Left ventricle myocardium inferior (tissue), 1 donor: ENCODE measurements at regions not wholly inside any gene's neighbourhood (a gene's known extent, or its start where the extent isn't known, plus 50 kb on each side); places are given as distances from the start of the nearest gene placed in this dataset.
A peak's percentile ranks its signal among the peaks of the same experiment; 100 is the strongest.

ENCODE experiments used
- DNase-seq: peaks from one replicate; pipeline ENCODE4 v3.0.0-alpha.2; 2020
- H3K27ac ChIP-seq: fragments of 200-600 bp; replicated peaks from 2 replicates; pipeline ENCODE4 v1.8.0; 2021
- H3K27me3 ChIP-seq: fragments of 200-600 bp; 2 replicates; pipeline ENCODE4 v1.8.0; 2021; ENCODE audit warnings: low read depth
- H3K36me3 ChIP-seq: fragments of 200-600 bp; 2 replicates; pipeline ENCODE4 v1.8.0; 2021
- H3K4me1 ChIP-seq: fragments of 200-600 bp; 2 replicates; pipeline ENCODE4 v1.8.0; 2021
- H3K4me3 ChIP-seq: fragments of 200-600 bp; 2 replicates; pipeline ENCODE4 v1.8.0; 2021; ENCODE audit warnings: mild to moderate bottlenecking, moderate library complexity
- H3K9me3 ChIP-seq: fragments of 200-600 bp; replicated peaks from 2 replicates; pipeline ENCODE4 v1.8.0; 2021
- intact Hi-C: fragments of 100-400 bp; cut with micrococcal nuclease; formaldehyde crosslinking; loops from one replicate; pipeline ENCODE4 v1.11.0; 2022
- TF ChIP-seq, protein P1 (sequence below): fragments of 200-600 bp; IDR thresholded peaks from 2 replicates; pipeline ENCODE4 v1.8.0; 2021; ENCODE audit warnings: antibody characterized with exemption, mild to moderate bottlenecking, borderline replicate concordance
- donor health status: DM: no; HTN: yes; CAD: no; lungs with severe emphysema.

DNA sequence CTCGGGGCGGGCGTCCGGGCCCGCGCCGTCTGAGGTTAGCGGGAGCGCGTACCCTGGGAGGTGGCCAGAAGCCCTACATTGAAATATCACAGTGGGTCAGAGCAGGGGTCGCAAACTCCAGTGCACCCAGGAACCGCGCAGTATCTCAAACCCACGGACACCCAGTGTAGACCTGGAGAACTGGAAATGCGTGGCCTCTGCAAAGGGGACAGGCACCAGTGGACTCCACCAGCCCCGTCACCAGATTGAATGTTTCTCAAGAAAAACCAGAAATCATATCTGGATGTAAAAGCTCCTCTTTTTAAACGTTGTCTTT is 117.6 kb upstream of the SMIM23 start:
- H3K4me3 ChIP-seq = peak overlapping the region; percentile 40
- H3K27me3 ChIP-seq = no peaks in the 10 kb centered on the region
- no peaks in the 10 kb centered on the region for H3K9me3 ChIP-seq
- no peaks in the 10 kb centered on the region for H3K36me3 ChIP-seq
- peaks cover 12% of the 10 kb centered on the region for H3K4me1 ChIP-seq
- H3K27ac ChIP-seq = peak overlapping the region; percentile 70
- TF ChIP-seq, protein P1, sequence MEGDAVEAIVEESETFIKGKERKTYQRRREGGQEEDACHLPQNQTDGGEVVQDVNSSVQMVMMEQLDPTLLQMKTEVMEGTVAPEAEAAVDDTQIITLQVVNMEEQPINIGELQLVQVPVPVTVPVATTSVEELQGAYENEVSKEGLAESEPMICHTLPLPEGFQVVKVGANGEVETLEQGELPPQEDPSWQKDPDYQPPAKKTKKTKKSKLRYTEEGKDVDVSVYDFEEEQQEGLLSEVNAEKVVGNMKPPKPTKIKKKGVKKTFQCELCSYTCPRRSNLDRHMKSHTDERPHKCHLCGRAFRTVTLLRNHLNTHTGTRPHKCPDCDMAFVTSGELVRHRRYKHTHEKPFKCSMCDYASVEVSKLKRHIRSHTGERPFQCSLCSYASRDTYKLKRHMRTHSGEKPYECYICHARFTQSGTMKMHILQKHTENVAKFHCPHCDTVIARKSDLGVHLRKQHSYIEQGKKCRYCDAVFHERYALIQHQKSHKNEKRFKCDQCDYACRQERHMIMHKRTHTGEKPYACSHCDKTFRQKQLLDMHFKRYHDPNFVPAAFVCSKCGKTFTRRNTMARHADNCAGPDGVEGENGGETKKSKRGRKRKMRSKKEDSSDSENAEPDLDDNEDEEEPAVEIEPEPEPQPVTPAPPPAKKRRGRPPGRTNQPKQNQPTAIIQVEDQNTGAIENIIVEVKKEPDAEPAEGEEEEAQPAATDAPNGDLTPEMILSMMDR = no peak
- intact Hi-C loops = no loop called here
- no peak for DNase-seq

GRCh38 chr5:171669571-171669970 is 116.0 kb upstream of the SMIM23 start:
- intact Hi-C loops = no loop called here
- Histone ChIP-seq H3K4me3 (no peak overlapping the region), H3K36me3 (no peaks in the 10 kb centered on the region), H3K4me1 (peaks cover 12% of the 10 kb centered on the region), H3K27ac (no peak overlapping the region), H3K9me3 (peaks cover 5% of the 10 kb centered on the region), H3K27me3 (no peaks in the 10 kb centered on the region)
- TF ChIP-seq, protein P1 = no peak
- DNase-seq = no peak

DNA sequence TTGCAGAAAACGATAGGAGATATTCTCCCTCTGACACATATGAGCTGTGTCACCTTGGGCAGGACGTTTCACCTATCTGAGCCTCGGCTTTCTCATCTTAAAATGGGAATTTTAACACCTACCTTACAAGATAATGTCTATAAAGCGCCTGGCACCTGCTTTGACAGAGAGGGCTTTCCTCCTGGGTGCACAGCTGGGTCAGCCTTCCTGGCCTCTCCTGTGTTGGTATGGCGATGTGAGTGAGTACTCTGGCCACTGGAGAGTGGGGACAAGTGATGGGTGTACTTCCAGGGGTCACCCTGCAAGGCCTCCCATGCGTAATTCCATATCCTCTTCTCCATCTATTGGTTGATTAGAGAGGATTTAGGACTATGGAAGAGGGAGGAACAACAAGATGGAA is 113.1 kb upstream of the SMIM23 start:
- H3K4me3 ChIP-seq = no peak overlapping the region
- intact Hi-C loops = no loop called here
- peaks cover 5% of the 10 kb centered on the region for H3K9me3 ChIP-seq
- no peak for DNase-seq
- H3K27me3 ChIP-seq = no peaks in the 10 kb centered on the region
- peaks cover 7% of the 10 kb centered on the region for H3K4me1 ChIP-seq
- H3K27ac ChIP-seq = no peak overlapping the region
- TF ChIP-seq, protein P1 = no peak
- no peaks in the 10 kb centered on the region for H3K36me3 ChIP-seq

DNA sequence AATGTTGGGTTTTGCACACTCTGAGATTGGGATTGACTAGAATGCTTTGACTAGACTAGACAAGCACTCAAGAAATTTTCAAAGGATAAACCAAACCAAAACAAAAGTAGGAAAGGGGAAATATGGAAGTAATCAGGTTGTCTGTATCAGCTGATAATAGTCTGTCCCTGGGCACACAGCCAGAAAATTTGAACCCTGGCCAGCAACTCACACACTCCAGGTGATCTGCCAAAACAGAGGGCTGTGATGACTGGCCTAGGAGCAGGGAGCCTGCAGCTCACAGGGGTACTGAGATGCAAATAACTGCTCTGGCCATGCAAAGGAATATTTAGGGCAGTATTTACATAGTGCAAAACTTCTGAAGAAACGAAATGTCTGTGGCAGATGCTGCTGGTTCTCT is 112.3 kb upstream of the SMIM23 start:
- intact Hi-C loops = no loop called here
- DNase-seq = no peak
- Histone ChIP-seq H3K27me3 (no peaks in the 10 kb centered on the region), H3K36me3 (no peaks in the 10 kb centered on the region), H3K4me3 (no peak overlapping the region), H3K27ac (no peak overlapping the region), H3K9me3 (peaks cover 5% of the 10 kb centered on the region), H3K4me1 (no peaks in the 10 kb centered on the region)
- TF ChIP-seq, protein P1 = no peak

- no peak for DNase-seq
- H3K9me3 ChIP-seq = peaks cover 5% of the 10 kb centered on the region
- intact Hi-C loops = no loop called here
- TF ChIP-seq, protein P1 = no peak
- H3K27ac ChIP-seq = no peak overlapping the region
- no peaks in the 10 kb centered on the region for H3K4me1 ChIP-seq
- H3K4me3 ChIP-seq = no peak overlapping the region
- H3K36me3 ChIP-seq = no peaks in the 10 kb centered on the region
- H3K27me3 ChIP-seq = no peaks in the 10 kb centered on the region
Observed at GRCh38 chr5:171673840-171674239, 111.8 kb upstream of the SMIM23 start.

GRCh38 chr5:171675511-171675910 is 110.1 kb upstream of the SMIM23 start:
- no peaks in the 10 kb centered on the region for H3K27me3 ChIP-seq
- H3K36me3 ChIP-seq = no peaks in the 10 kb centered on the region
- no peak overlapping the region for H3K4me3 ChIP-seq
- intact Hi-C loops = no loop called here
- H3K9me3 ChIP-seq = peaks cover 5% of the 10 kb centered on the region
- no peak overlapping the region for H3K27ac ChIP-seq
- no peaks in the 10 kb centered on the region for H3K4me1 ChIP-seq
- TF ChIP-seq, protein P1 = no peak
- no peak for DNase-seq
